H1 (cell line): ENCODE measurements at regions not wholly inside any gene's neighbourhood (a gene's known extent, or its start where the extent isn't known, plus 50 kb on each side); places are given as distances from the start of the nearest gene placed in this dataset.

Source experiments
- CTCF ChIA-PET: fragments of 300-600 bp; sonication (Branson Sonifier 250); formaldehyde crosslinking; loops from one replicate; lab custom pipeline; 2021; ENCODE audit not compliant: partially characterized antibody; lab: Charles Lee
- POLR2A ChIA-PET: fragments of 300-600 bp; sonication (Branson Sonifier 250); formaldehyde crosslinking; loops from one replicate; lab custom pipeline; 2021; ENCODE audit warnings: inconsistent platforms; ENCODE audit not compliant: partially characterized antibody; lab: Charles Lee
- DNase-seq, 2 experiments: peaks; one replicate each; pipeline versions ENCODE4 v3.0.0 to v3.0.0-alpha.2; 2010 to 2022; ENCODE audit warnings: low spot score in 2 of 2, low read depth in 1 of 2, mixed read lengths in 1 of 2
- FAIRE-seq: peaks from 2 replicates; lab custom pipeline; 2011; peaks lifted over from hg19 to GRCh38; lab: Jason Lieb, UNC
- H2AFZ ChIP-seq: 2 replicates; pipeline ENCODE4 v1.8.1; 2012; ENCODE audit warnings: low read length, inconsistent platforms
- H2AK5ac ChIP-seq: 2 replicates; pipeline ENCODE4 v1.6.1; 2013; ENCODE audit warnings: low read depth, low read length
- H2BK120ac ChIP-seq: replicated peaks from 2 replicates; pipeline ENCODE3; 2013; ENCODE audit warnings: low read depth, low read length, inconsistent platforms
- H2BK12ac ChIP-seq: 2 replicates; pipeline ENCODE4 v1.6.1; 2013; ENCODE audit warnings: low read depth, low read length
- H2BK15ac ChIP-seq: 2 replicates; pipeline ENCODE4 v1.6.1; 2013; ENCODE audit warnings: low read length
- H2BK20ac ChIP-seq: 2 replicates; pipeline ENCODE4 v1.6.1; 2013; ENCODE audit warnings: low read length
- H2BK5ac ChIP-seq: 2 replicates; pipeline ENCODE4 v1.6.1; 2013; ENCODE audit warnings: low read depth, low read length
- H3K14ac ChIP-seq: 2 replicates; pipeline ENCODE4 v1.6.1; 2013; ENCODE audit warnings: inconsistent platforms; ENCODE audit not compliant: insufficient read length
- H3K18ac ChIP-seq: 2 replicates; pipeline ENCODE4 v1.6.1; 2013; ENCODE audit warnings: low read length; ENCODE audit errors: extremely low read depth
- H3K23ac ChIP-seq: 2 replicates; pipeline ENCODE4 v1.6.1; 2013; ENCODE audit warnings: inconsistent platforms; ENCODE audit not compliant: insufficient read length
- H3K23me2 ChIP-seq: 2 replicates; pipeline ENCODE4 v1.6.1; 2013; ENCODE audit warnings: low read depth, low read length
- H3K27ac ChIP-seq: 2 replicates; pipeline ENCODE4 v1.6.1; 2011; ENCODE audit warnings: low read depth, low read length, inconsistent platforms
- H3K27me3 ChIP-seq, 4 experiments: replicated peaks in 1 of 4; 1 replicate in 1 of 4; 2 replicates in 3 of 4; pipeline versions ENCODE4 v1.6.1 to v1.8.1; 2011 to 2013; ENCODE audit warnings: low read length in 3 of 4, mild to moderate bottlenecking in 3 of 4, inconsistent platforms in 2 of 4, mixed read lengths in 2 of 4, moderate library complexity in 1 of 4; ENCODE audit not compliant: control insufficient read depth in 3 of 4, insufficient read depth in 3 of 4; ENCODE audit errors: extremely low read depth in 1 of 4
- H3K36me3 ChIP-seq, 4 experiments: 2 replicates each; pipeline versions ENCODE4 v1.6.1 to v1.8.1; 2011 to 2013; ENCODE audit warnings: mild to moderate bottlenecking in 4 of 4, low read length in 3 of 4, moderate library complexity in 2 of 4, control low read depth in 1 of 4, inconsistent platforms in 1 of 4; ENCODE audit not compliant: insufficient read depth in 4 of 4, control insufficient read depth in 2 of 4
- H3K4ac ChIP-seq: replicated peaks from 2 replicates; pipeline ENCODE3; 2013; ENCODE audit warnings: low read length, low read depth, mixed read lengths, inconsistent platforms; ENCODE audit not compliant: insufficient read length
- H3K4me1 ChIP-seq, 4 experiments: replicated peaks in 1 of 4; 1 replicate in 1 of 4; 2 replicates in 3 of 4; pipeline versions ENCODE4 v1.6.1 to v1.8.1; 2011 to 2013; ENCODE audit warnings: low read length in 3 of 4, inconsistent platforms in 2 of 4, mixed read lengths in 1 of 4; ENCODE audit not compliant: insufficient read depth in 4 of 4, control insufficient read depth in 3 of 4
- H3K4me2 ChIP-seq, 2 experiments: 2 replicates each; pipeline versions ENCODE4 v1.6.1 to v1.8.1; 2011 to 2013; ENCODE audit warnings: low read depth in 2 of 2, low read length in 2 of 2, control low read depth in 1 of 2, inconsistent platforms in 1 of 2, mild to moderate bottlenecking in 1 of 2; ENCODE audit not compliant: insufficient read depth in 1 of 2
- H3K4me3 ChIP-seq, 4 experiments: fragments of 200-600, 300-600 bp in 1 of 4; sonication (generic), shearing (Covaris generic), sonication (Bioruptor Twin) in 1 of 4; 2 replicates each; pipeline versions ENCODE4 v1.5.1 to v1.8.1; 2011 to 2016; ENCODE audit warnings: low read length in 4 of 4, low read depth in 3 of 4, control low read depth in 2 of 4, inconsistent platforms in 2 of 4, mild to moderate bottlenecking in 2 of 4, mixed read lengths in 1 of 4, moderate library complexity in 1 of 4; ENCODE audit not compliant: insufficient read depth in 2 of 4; ENCODE audit errors: extremely low read depth in 1 of 4
- H3K56ac ChIP-seq: replicated peaks from 2 replicates; pipeline ENCODE3; 2013; ENCODE audit warnings: low read depth, mild to moderate bottlenecking, mixed read lengths, low read length, inconsistent platforms; ENCODE audit not compliant: insufficient read length
- H3K79me1 ChIP-seq: 2 replicates; pipeline ENCODE4 v1.6.1; 2013; ENCODE audit warnings: low read depth, low read length, control low read depth
- H3K79me2 ChIP-seq, 2 experiments: 2 replicates each; pipeline versions ENCODE4 v1.6.1 to v1.8.1; 2012 to 2013; ENCODE audit warnings: low read length in 2 of 2, mild to moderate bottlenecking in 2 of 2, inconsistent platforms in 1 of 2; ENCODE audit not compliant: insufficient read depth in 2 of 2, control insufficient read depth in 1 of 2
- H3K9ac ChIP-seq, 4 experiments: replicated peaks in 1 of 4; 1 replicate in 1 of 4; 2 replicates in 3 of 4; pipeline versions ENCODE4 v1.6.1 to v1.8.1; 2011 to 2013; ENCODE audit warnings: low read depth in 3 of 4, low read length in 3 of 4, control low read depth in 2 of 4, mild to moderate bottlenecking in 2 of 4, moderate library complexity in 2 of 4, inconsistent platforms in 1 of 4; ENCODE audit errors: extremely low read depth in 1 of 4
- H3K9me3 ChIP-seq, 2 experiments: 2 replicates each; pipeline versions ENCODE4 v1.6.1 to v1.8.1; 2012 to 2013; ENCODE audit warnings: mild to moderate bottlenecking in 2 of 2, moderate library complexity in 2 of 2, control low read depth in 1 of 2, inconsistent platforms in 1 of 2, low read depth in 1 of 2, low read length in 1 of 2, mixed read lengths in 1 of 2; ENCODE audit not compliant: insufficient read depth in 2 of 2
- H4K20me1 ChIP-seq, 2 experiments: replicated peaks in 1 of 2; 2 replicates each; pipeline versions ENCODE3 to v1.8.1; 2011 to 2013; ENCODE audit warnings: inconsistent platforms in 2 of 2, low read length in 2 of 2, mild to moderate bottlenecking in 1 of 2; ENCODE audit not compliant: insufficient read depth in 2 of 2, control insufficient read depth in 1 of 2
- H4K5ac ChIP-seq: 2 replicates; pipeline ENCODE4 v1.6.1; 2013; ENCODE audit warnings: low read length, low read depth, mixed read lengths, inconsistent platforms; ENCODE audit not compliant: insufficient read length
- H4K8ac ChIP-seq: 2 replicates; pipeline ENCODE4 v1.8.0; 2013; ENCODE audit warnings: mild to moderate bottlenecking, moderate library complexity, low read length, inconsistent platforms; ENCODE audit not compliant: insufficient read depth; ENCODE audit errors: extremely low read depth
- H4K91ac ChIP-seq: replicated peaks from 2 replicates; pipeline ENCODE3; 2013; ENCODE audit warnings: low read length, mixed read lengths, inconsistent platforms; ENCODE audit not compliant: insufficient read length
- SP4 ChIP-seq: IDR thresholded peaks from 2 replicates; pipeline ENCODE4 v1.6.1; 2012; ENCODE audit warnings: low read length, inconsistent platforms
- WGBS, 2 experiments: shearing (Covaris generic) in 1 of 2; methylation state at CpG; one replicate each; pipeline versions ENCODE4 v1.1.6 to v1.1.7; 2013 to 2015; ENCODE audit warnings: low lambda C conversion rate in 2 of 2, mixed read lengths in 2 of 2, inconsistent platforms in 1 of 2, low coverage in 1 of 2, missing lambda C conversion rate in 1 of 2; ENCODE audit not compliant: insufficient replicate concordance in 2 of 2, insufficient coverage in 1 of 2, insufficient read length in 1 of 2; ENCODE audit errors: extremely low coverage in 1 of 2, missing lambda C conversion rate in 1 of 2; 5-methylcytosine and 5-hydroxymethylcytosine counted together

DNA sequence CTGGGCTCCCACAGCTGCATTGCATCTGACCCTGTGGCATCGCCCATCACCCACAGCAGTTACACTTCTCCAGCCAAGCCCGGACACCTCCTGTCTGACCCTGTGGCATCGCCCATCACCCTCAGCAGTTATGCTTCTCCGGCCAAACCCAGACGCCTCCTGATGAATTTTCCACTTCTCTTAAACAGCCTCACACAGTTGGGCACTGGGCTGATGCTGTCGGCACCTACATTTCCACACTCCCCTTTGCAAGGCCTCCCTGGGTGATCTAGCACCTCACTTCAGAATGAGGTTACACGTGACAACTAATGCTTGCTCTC, 175.2 kb upstream of the ARID1B start:
- ChIA-PET CTCF (no interaction called here), POLR2A (no interaction called here)
- Histone ChIP-seq H3K27me3 (no peaks in the 10 kb centered on the region; a peak in 1 of 7 replicates), H3K9ac (no peak overlapping the region), H3K56ac (no peak overlapping the region), H3K79me1 (no peaks in the 10 kb centered on the region), H3K4me1 (peaks cover 0 to 3% (median 0%) of the 10 kb centered on the region in 4 experiments; a peak in 1 of 7 replicates), H3K23ac (no peak overlapping the region), H4K8ac (no peak overlapping the region), H2BK12ac (no peak overlapping the region), H3K14ac (no peak overlapping the region), H3K4me3 (no peak overlapping the region), H2AFZ (no peak overlapping the region), H2AK5ac (no peak overlapping the region), H3K23me2 (no peaks in the 10 kb centered on the region), H3K18ac (no peak overlapping the region), H3K27ac (no peak overlapping the region), H3K79me2 (no peaks in the 10 kb centered on the region), H2BK5ac (no peak overlapping the region), H3K36me3 (0 out of 8 replicates have a peak, but pooled peaks cover 0 to 2% (median 0%) of the 10 kb centered on the region in 4 experiments), H2BK20ac (no peak overlapping the region), H3K4me2 (no peak overlapping the region), H3K9me3 (peaks cover 10 to 15% of the 10 kb centered on the region in 2 experiments; a peak in 3 of 4 replicates), H3K4ac (no peak overlapping the region), H4K91ac (no peak overlapping the region), H4K20me1 (no peaks in the 10 kb centered on the region), H2BK120ac (no peak overlapping the region), H2BK15ac (no peak overlapping the region), H4K5ac (no peak overlapping the region)
- WGBS, 2 experiments, result 86% methylated on average over 7 of the region's 7 CpGs; no CpG with 5 or more reads in 1 of the 2 experiments
- FAIRE-seq, result no peak
- no peak for DNase-seq
- no peak for TF ChIP-seq SP4
